Stimulated activated CD4-positive, alpha-beta T cell treated with anti-CD3 and anti-CD28 coated beads, Interleukin-12 subunit alpha, Interleukin-12 subunit beta, amount 100 ng/mL, for 48 hours (primary cell): ENCODE measurements at regions not wholly inside any gene's neighbourhood (a gene's known extent, or its start where the extent isn't known, plus 50 kb on each side); places are given as distances from the start of the nearest gene placed in this dataset.

Experiments used
- DNase-seq, 3 donors: peaks; one replicate each; pipeline ENCODE4 v3.0.0-alpha.2; 2020; ENCODE audit warnings: low read depth in 2 of 3, low spot score in 1 of 3

- DNase-seq = no peak
These were observed 111.0 kb downstream of the TRIB2 start for GRCh38 chr2:12827721-12828120.

- no peak for DNase-seq
These were observed 112.2 kb downstream of the TRIB2 start for GRCh38 chr2:12828980-12829379.

GRCh38 chr2:12831016-12831415 lies 114.3 kb downstream of the TRIB2 start:
- DNase-seq = no peak

- DNase-seq = no peak
These were observed 117.5 kb downstream of the TRIB2 start for GRCh38 chr2:12834239-12834638.

- DNase-seq = no peak
These were observed 119.0 kb downstream of the TRIB2 start for GRCh38 chr2:12835733-12836132.

- no peak for DNase-seq
These were observed 122.6 kb downstream of the TRIB2 start for GRCh38 chr2:12839339-12839738.

GRCh38 chr2:12841021-12841420 lies 124.3 kb downstream of the TRIB2 start:
- no peak for DNase-seq

- no peak for DNase-seq
These were observed 126.2 kb downstream of the TRIB2 start for GRCh38 chr2:12842917-12843316.

- no peak for DNase-seq
These were observed 127.8 kb downstream of the TRIB2 start for GRCh38 chr2:12844511-12844910.

GRCh38 chr2:12847694-12848575 lies 131.2 kb downstream of the TRIB2 start:
- DNase-seq = no peak

GRCh38 chr2:12852135-12852534 lies 135.4 kb downstream of the TRIB2 start:
- no peak for DNase-seq

- DNase-seq = no peak
These were observed 137.3 kb downstream of the TRIB2 start for GRCh38 chr2:12854001-12854530.

- DNase-seq = no peak
These were observed 138.8 kb downstream of the TRIB2 start for GRCh38 chr2:12855508-12855907.

GRCh38 chr2:12856934-12857601 lies 140.3 kb downstream of the TRIB2 start:
- DNase-seq = no peak

- no peak for DNase-seq
These were observed 141.2 kb downstream of the TRIB2 start for GRCh38 chr2:12857891-12858290.

GRCh38 chr2:12858786-12859185 lies 142.1 kb downstream of the TRIB2 start:
- no peak for DNase-seq

- no peak for DNase-seq
These were observed 144.7 kb downstream of the TRIB2 start for GRCh38 chr2:12861344-12861930.

- no peak for DNase-seq
These were observed 145.8 kb downstream of the TRIB2 start for GRCh38 chr2:12862541-12862940.

GRCh38 chr2:12863937-12864336 lies 147.2 kb downstream of the TRIB2 start:
- DNase-seq = no peak

- no peak for DNase-seq
These were observed 151.0 kb downstream of the TRIB2 start for GRCh38 chr2:12867631-12868287.

- DNase-seq = no peak
These were observed 154.0 kb downstream of the TRIB2 start for GRCh38 chr2:12870692-12871091.
